ENCODE measurements at regions not wholly inside any gene's neighbourhood (a gene's known extent, or its start where the extent isn't known, plus 50 kb on each side); places are given as distances from the start of the nearest gene placed in this dataset.

DNA sequence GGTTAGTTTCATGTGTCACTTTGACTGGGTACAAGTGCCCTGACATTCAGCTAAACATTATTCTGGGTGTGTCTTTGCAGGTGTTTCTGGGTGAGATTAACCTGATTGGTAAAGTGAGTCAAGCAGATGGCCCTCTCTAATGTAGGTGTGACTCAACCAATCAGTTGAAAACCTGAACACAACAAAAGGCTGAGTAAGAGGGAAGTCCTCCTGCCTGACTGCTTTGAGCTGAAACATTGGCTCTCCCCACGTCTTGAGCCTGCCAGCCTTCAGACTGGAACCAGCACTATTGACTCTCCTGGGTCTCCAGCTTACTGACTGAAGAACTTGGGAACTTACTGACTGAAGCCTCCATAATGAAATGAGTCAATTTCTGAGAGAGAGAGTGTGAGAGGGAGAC lies 70.0 kb upstream of the C21orf91 start (continued):
- no peak for TF ChIP-seq ZBTB20 (tag by site-specific recombination; IDR thresholded peaks at IDR 0.05)

DNA sequence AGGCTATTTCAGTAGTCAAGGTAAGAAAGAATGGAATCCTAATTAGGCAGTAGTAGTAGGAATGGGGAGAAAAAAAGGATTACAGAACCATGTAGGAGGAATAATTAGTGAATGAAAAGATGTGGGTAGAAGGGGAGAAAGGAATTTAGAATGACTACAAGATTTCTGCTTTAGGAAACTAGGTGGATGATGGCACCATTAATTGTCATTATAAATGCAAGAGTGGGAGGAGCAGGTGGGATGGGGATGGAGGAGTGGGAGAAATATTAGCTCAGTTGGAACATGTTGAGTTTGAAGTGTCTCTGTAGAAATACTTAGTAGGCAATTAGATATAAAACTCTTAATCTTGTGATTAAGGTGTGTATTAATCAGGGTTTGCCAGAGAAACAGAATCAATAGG lies 50.0 kb upstream of the C21orf91 start:
- ChIA-PET POLR2A (no interaction called here), CTCF (no interaction called here)
- no peak overlapping the region for H3K4me3 ChIP-seq (ENCODE audit: low read depth, low read length)
- no peaks in the 10 kb centered on the region for H3K9me3 ChIP-seq (ENCODE audit: control insufficient read depth, insufficient read depth, low read depth, low read length)
- TF ChIP-seq ZNF146 (tag by site-specific recombination; IDR thresholded peaks at IDR 0.05) (no peak), ZNF16 (tag by site-specific recombination; IDR thresholded peaks at IDR 0.05; ENCODE audit: low read depth) (no peak), TCF7L2 (IDR thresholded peaks at IDR 0.05; ENCODE audit: borderline replicate concordance, low read depth, low read length) (no peak), ZNF169 (tag by site-specific recombination; IDR thresholded peaks at IDR 0.05) (no peak), ZNF112 (tag by site-specific recombination; IDR thresholded peaks at IDR 0.05) (no peak)
- TF ChIP-seq, protein P1, sequence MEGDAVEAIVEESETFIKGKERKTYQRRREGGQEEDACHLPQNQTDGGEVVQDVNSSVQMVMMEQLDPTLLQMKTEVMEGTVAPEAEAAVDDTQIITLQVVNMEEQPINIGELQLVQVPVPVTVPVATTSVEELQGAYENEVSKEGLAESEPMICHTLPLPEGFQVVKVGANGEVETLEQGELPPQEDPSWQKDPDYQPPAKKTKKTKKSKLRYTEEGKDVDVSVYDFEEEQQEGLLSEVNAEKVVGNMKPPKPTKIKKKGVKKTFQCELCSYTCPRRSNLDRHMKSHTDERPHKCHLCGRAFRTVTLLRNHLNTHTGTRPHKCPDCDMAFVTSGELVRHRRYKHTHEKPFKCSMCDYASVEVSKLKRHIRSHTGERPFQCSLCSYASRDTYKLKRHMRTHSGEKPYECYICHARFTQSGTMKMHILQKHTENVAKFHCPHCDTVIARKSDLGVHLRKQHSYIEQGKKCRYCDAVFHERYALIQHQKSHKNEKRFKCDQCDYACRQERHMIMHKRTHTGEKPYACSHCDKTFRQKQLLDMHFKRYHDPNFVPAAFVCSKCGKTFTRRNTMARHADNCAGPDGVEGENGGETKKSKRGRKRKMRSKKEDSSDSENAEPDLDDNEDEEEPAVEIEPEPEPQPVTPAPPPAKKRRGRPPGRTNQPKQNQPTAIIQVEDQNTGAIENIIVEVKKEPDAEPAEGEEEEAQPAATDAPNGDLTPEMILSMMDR (tag by site-specific recombination; IDR thresholded peaks at IDR 0.05): no peak
- TF ChIP-seq, protein P2, sequence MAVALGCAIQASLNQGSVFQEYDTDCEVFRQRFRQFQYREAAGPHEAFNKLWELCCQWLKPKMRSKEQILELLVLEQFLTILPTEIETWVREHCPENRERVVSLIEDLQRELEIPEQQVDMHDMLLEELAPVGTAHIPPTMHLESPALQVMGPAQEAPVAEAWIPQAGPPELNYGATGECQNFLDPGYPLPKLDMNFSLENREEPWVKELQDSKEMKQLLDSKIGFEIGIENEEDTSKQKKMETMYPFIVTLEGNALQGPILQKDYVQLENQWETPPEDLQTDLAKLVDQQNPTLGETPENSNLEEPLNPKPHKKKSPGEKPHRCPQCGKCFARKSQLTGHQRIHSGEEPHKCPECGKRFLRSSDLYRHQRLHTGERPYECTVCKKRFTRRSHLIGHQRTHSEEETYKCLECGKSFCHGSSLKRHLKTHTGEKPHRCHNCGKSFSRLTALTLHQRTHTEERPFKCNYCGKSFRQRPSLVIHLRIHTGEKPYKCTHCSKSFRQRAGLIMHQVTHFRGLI (tag by site-specific recombination; IDR thresholded peaks at IDR 0.05): no peak
- TF ChIP-seq, protein P3, sequence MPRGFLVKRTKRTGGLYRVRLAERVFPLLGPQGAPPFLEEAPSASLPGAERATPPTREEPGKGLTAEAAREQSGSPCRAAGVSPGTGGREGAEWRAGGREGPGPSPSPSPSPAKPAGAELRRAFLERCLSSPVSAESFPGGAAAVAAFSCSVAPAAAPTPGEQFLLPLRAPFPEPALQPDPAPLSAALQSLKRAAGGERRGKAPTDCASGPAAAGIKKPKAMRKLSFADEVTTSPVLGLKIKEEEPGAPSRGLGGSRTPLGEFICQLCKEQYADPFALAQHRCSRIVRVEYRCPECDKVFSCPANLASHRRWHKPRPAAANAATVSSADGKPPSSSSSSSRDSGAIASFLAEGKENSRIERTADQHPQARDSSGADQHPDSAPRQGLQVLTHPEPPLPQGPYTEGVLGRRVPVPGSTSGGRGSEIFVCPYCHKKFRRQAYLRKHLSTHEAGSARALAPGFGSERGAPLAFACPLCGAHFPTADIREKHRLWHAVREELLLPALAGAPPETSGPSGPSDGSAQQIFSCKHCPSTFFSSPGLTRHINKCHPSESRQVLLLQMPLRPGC (tag by site-specific recombination; IDR thresholded peaks at IDR 0.05): no peak
- TF ChIP-seq, protein P4, sequence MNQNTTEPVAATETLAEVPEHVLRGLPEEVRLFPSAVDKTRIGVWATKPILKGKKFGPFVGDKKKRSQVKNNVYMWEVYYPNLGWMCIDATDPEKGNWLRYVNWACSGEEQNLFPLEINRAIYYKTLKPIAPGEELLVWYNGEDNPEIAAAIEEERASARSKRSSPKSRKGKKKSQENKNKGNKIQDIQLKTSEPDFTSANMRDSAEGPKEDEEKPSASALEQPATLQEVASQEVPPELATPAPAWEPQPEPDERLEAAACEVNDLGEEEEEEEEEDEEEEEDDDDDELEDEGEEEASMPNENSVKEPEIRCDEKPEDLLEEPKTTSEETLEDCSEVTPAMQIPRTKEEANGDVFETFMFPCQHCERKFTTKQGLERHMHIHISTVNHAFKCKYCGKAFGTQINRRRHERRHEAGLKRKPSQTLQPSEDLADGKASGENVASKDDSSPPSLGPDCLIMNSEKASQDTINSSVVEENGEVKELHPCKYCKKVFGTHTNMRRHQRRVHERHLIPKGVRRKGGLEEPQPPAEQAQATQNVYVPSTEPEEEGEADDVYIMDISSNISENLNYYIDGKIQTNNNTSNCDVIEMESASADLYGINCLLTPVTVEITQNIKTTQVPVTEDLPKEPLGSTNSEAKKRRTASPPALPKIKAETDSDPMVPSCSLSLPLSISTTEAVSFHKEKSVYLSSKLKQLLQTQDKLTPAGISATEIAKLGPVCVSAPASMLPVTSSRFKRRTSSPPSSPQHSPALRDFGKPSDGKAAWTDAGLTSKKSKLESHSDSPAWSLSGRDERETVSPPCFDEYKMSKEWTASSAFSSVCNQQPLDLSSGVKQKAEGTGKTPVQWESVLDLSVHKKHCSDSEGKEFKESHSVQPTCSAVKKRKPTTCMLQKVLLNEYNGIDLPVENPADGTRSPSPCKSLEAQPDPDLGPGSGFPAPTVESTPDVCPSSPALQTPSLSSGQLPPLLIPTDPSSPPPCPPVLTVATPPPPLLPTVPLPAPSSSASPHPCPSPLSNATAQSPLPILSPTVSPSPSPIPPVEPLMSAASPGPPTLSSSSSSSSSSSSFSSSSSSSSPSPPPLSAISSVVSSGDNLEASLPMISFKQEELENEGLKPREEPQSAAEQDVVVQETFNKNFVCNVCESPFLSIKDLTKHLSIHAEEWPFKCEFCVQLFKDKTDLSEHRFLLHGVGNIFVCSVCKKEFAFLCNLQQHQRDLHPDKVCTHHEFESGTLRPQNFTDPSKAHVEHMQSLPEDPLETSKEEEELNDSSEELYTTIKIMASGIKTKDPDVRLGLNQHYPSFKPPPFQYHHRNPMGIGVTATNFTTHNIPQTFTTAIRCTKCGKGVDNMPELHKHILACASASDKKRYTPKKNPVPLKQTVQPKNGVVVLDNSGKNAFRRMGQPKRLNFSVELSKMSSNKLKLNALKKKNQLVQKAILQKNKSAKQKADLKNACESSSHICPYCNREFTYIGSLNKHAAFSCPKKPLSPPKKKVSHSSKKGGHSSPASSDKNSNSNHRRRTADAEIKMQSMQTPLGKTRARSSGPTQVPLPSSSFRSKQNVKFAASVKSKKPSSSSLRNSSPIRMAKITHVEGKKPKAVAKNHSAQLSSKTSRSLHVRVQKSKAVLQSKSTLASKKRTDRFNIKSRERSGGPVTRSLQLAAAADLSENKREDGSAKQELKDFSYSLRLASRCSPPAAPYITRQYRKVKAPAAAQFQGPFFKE (tag by site-specific recombination; IDR thresholded peaks at IDR 0.05; ENCODE audit: borderline replicate concordance): no peak
- H3K36me3 ChIP-seq (ENCODE audit: control insufficient read depth in 2 of 2, insufficient read depth in 1 of 2, low read length in 2 of 2): no peaks in the 10 kb centered on the region
- H3K4me1 ChIP-seq (ENCODE audit: control insufficient read depth, insufficient read depth, low read length): no peaks in the 10 kb centered on the region
- H3K27ac ChIP-seq (ENCODE audit: extremely low read depth, low read depth, low read length): no peak overlapping the region
